GM23338 (cell line): ENCODE measurements at regions not wholly inside any gene's neighbourhood (a gene's known extent, or its start where the extent isn't known, plus 50 kb on each side); places are given as distances from the start of the nearest gene placed in this dataset.

Source experiments
- ATAC-seq: fragments of 200-7000 bp; cut with Tn5 transposase; 3 replicates; pipeline ENCODE4 v1.9.1; 2020
- DNase-seq: peaks from one replicate; pipeline ENCODE4 v3.0.0-alpha.2; 2015; ENCODE audit warnings: low spot score
- H2AFZ ChIP-seq: fragments of 200-600 bp; sonication (generic); 2 replicates; pipeline ENCODE4 v1.8.0; 2016; ENCODE audit warnings: antibody characterized with exemption, mild to moderate bottlenecking, moderate library complexity
- H3F3A ChIP-seq: fragments of 200-600 bp; sonication (generic); replicated peaks from 2 replicates; pipeline ENCODE4 v1.8.0; 2017; ENCODE audit warnings: antibody characterized with exemption, mixed run types, low read depth
- H3K27ac ChIP-seq: fragments of 200-600 bp; sonication (generic); 2 replicates; pipeline ENCODE4 v1.6.1; 2016; ENCODE audit warnings: low read depth
- H3K27me3 ChIP-seq: fragments of 200-600 bp; sonication (generic); 2 replicates; pipeline ENCODE4 v1.8.0; 2016; ENCODE audit warnings: mild to moderate bottlenecking, mixed run types, moderate library complexity; ENCODE audit not compliant: insufficient read depth
- H3K36me3 ChIP-seq: fragments of 200-600 bp; sonication (generic); 2 replicates; pipeline ENCODE4 v1.8.0; 2016; ENCODE audit warnings: mild to moderate bottlenecking; ENCODE audit not compliant: insufficient read depth
- H3K4me1 ChIP-seq: fragments of 200-600 bp; sonication (generic); 2 replicates; pipeline ENCODE4 v1.8.0; 2016; ENCODE audit warnings: mild to moderate bottlenecking, moderate library complexity; ENCODE audit not compliant: insufficient read depth
- H3K4me2 ChIP-seq: fragments of 200-600 bp; sonication (generic); 2 replicates; pipeline ENCODE4 v1.7.1; 2017; ENCODE audit warnings: mixed run types
- H3K4me3 ChIP-seq: fragments of 200-600 bp; sonication (generic); 2 replicates; pipeline ENCODE4 v1.6.1; 2016; ENCODE audit warnings: mixed run types
- H3K79me2 ChIP-seq: fragments of 200-600 bp; sonication (generic); replicated peaks from 2 replicates; pipeline ENCODE4 v1.8.0; 2017; ENCODE audit warnings: mild to moderate bottlenecking; ENCODE audit not compliant: insufficient read depth
- H3K9me2 ChIP-seq: fragments of 200-600 bp; sonication (generic); 2 replicates; pipeline ENCODE4 v1.8.0; 2017; ENCODE audit not compliant: insufficient read depth
- H4K20me1 ChIP-seq: fragments of 200-600 bp; sonication (generic); replicated peaks from 2 replicates; pipeline ENCODE4 v1.8.0; 2017; ENCODE audit warnings: mild to moderate bottlenecking; ENCODE audit not compliant: insufficient read depth
- H3K27ac Mint-ChIP-seq: 2 replicates; pipeline ENCODE4 v1.8.0; 2020; ENCODE audit warnings: inconsistent platforms, mild to moderate bottlenecking, moderate library complexity, mixed read lengths
- H3K27me3 Mint-ChIP-seq: 3 replicates; pipeline ENCODE4 v1.8.0; 2022; ENCODE audit warnings: low read depth, mild to moderate bottlenecking, moderate library complexity, mixed read lengths, inconsistent platforms; ENCODE audit not compliant: insufficient read depth, poor library complexity
- H3K36me3 Mint-ChIP-seq: 3 replicates; pipeline ENCODE4 v1.8.0; 2021; ENCODE audit warnings: low read depth, mild to moderate bottlenecking, inconsistent platforms, moderate library complexity, mixed read lengths
- H3K4me1 Mint-ChIP-seq: 3 replicates; pipeline ENCODE4 v1.8.0; 2020; ENCODE audit warnings: mild to moderate bottlenecking, inconsistent platforms, mixed read lengths
- H3K4me3 Mint-ChIP-seq: 3 replicates; pipeline ENCODE4 v1.8.0; 2021; ENCODE audit warnings: moderate library complexity, mild to moderate bottlenecking, inconsistent platforms, mixed read lengths
- H3K9me3 Mint-ChIP-seq: 3 replicates; pipeline ENCODE4 v1.8.0; 2020; ENCODE audit warnings: moderate library complexity, mild to moderate bottlenecking, inconsistent platforms, mixed read lengths
- CREB1 ChIP-seq: fragments of 250-450 bp; sonication (Bioruptor Pico); IDR thresholded peaks from 2 replicates; pipeline ENCODE4 v1.5.0; 2020; ENCODE audit warnings: low read depth, mild to moderate bottlenecking, moderate library complexity
- CTCF ChIP-seq, 2 experiments: fragments of 200-600 bp in 1 of 2; sonication (generic) in 1 of 2; conservative IDR thresholded peaks; 2 replicates each; pipeline versions ENCODE4 v1.5.1 to v1.6.1; 2016 to 2017; ENCODE audit warnings: antibody characterized with exemption in 2 of 2, low read depth in 2 of 2, mild to moderate bottlenecking in 2 of 2, moderate library complexity in 1 of 2
- EZH2phosphoT487 ChIP-seq: fragments of 200-600 bp; sonication (generic); IDR thresholded peaks from one replicate; pipeline ENCODE4 v1.8.1; 2018; ENCODE audit warnings: antibody characterized with exemption; ENCODE audit not compliant: unreplicated experiment
- ZNF114 ChIP-seq: fragments of 250-450 bp; sonication (Bioruptor Pico); IDR thresholded peaks from 2 replicates; pipeline ENCODE4 v1.5.0; 2020; ENCODE audit warnings: mild to moderate bottlenecking, moderate library complexity
- TF ChIP-seq, protein P1 (sequence below): fragments of 250-450 bp; sonication (Bioruptor Pico); IDR thresholded peaks from 2 replicates; pipeline ENCODE4 v1.5.0; 2020; ENCODE audit warnings: mild to moderate bottlenecking, moderate library complexity

- Histone ChIP-seq H2AFZ (peak overlapping the region; percentile 60; the same call in 1 of the 2 replicates), H3K9me2 (peaks cover 6% of the 10 kb centered on the region; the same call in 1 of the 2 replicates), H3K27me3 (no peaks in the 10 kb centered on the region), H3K4me1 (no peaks in the 10 kb centered on the region), H3K4me2 (no peak overlapping the region), H3K79me2 (no peaks in the 10 kb centered on the region), H3F3A (no peaks in the 10 kb centered on the region), H3K36me3 (no peaks in the 10 kb centered on the region), H3K27ac (no peak overlapping the region), H3K4me3 (no peak overlapping the region), H4K20me1 (no peaks in the 10 kb centered on the region)
- DNase-seq (no peak), ATAC-seq (no peak)
- Mint-ChIP-seq H3K4me1 (peaks cover 3% of the 10 kb centered on the region; the same call in 1 of the 3 replicates), H3K27me3 (no peaks in the 10 kb centered on the region), H3K4me3 (no peak overlapping the region), H3K27ac (no peak overlapping the region), H3K9me3 (no peaks in the 10 kb centered on the region), H3K36me3 (no peaks in the 10 kb centered on the region)
- no peak for TF ChIP-seq CTCF (conservative IDR thresholded peaks at IDR 0.05; ENCODE audit: low read depth in 2 of 2)
- no peak for TF ChIP-seq EZH2phosphoT487
- TF ChIP-seq, protein P1, sequence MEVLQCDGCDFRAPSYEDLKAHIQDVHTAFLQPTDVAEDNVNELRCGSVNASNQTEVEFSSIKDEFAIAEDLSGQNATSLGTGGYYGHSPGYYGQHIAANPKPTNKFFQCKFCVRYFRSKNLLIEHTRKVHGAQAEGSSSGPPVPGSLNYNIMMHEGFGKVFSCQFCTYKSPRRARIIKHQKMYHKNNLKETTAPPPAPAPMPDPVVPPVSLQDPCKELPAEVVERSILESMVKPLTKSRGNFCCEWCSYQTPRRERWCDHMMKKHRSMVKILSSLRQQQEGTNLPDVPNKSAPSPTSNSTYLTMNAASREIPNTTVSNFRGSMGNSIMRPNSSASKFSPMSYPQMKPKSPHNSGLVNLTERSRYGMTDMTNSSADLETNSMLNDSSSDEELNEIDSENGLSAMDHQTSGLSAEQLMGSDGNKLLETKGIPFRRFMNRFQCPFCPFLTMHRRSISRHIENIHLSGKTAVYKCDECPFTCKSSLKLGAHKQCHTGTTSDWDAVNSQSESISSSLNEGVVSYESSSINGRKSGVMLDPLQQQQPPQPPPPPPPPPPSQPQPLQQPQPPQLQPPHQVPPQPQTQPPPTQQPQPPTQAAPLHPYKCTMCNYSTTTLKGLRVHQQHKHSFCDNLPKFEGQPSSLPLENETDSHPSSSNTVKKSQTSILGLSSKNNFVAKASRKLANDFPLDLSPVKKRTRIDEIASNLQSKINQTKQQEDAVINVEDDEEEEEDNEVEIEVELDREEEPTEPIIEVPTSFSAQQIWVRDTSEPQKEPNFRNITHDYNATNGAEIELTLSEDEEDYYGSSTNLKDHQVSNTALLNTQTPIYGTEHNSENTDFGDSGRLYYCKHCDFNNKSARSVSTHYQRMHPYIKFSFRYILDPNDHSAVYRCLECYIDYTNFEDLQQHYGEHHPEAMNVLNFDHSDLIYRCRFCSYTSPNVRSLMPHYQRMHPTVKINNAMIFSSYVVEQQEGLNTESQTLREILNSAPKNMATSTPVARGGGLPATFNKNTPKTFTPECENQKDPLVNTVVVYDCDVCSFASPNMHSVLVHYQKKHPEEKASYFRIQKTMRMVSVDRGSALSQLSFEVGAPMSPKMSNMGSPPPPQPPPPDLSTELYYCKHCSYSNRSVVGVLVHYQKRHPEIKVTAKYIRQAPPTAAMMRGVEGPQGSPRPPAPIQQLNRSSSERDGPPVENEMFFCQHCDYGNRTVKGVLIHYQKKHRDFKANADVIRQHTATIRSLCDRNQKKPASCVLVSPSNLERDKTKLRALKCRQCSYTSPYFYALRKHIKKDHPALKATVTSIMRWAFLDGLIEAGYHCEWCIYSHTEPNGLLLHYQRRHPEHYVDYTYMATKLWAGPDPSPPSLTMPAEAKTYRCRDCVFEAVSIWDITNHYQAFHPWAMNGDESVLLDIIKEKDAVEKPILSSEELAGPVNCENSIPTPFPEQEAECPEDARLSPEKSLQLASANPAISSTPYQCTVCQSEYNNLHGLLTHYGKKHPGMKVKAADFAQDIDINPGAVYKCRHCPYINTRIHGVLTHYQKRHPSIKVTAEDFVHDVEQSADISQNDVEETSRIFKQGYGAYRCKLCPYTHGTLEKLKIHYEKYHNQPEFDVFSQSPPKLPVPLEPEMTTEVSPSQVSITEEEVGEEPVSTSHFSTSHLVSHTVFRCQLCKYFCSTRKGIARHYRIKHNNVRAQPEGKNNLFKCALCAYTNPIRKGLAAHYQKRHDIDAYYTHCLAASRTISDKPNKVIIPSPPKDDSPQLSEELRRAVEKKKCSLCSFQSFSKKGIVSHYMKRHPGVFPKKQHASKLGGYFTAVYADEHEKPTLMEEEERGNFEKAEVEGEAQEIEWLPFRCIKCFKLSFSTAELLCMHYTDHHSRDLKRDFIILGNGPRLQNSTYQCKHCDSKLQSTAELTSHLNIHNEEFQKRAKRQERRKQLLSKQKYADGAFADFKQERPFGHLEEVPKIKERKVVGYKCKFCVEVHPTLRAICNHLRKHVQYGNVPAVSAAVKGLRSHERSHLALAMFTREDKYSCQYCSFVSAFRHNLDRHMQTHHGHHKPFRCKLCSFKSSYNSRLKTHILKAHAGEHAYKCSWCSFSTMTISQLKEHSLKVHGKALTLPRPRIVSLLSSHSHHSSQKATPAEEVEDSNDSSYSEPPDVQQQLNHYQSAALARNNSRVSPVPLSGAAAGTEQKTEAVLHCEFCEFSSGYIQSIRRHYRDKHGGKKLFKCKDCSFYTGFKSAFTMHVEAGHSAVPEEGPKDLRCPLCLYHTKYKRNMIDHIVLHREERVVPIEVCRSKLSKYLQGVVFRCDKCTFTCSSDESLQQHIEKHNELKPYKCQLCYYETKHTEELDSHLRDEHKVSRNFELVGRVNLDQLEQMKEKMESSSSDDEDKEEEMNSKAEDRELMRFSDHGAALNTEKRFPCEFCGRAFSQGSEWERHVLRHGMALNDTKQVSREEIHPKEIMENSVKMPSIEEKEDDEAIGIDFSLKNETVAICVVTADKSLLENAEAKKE (CRISPR knock-in tag) = no peak
- TF ChIP-seq CREB1 (CRISPR knock-in tag) = no peak
- TF ChIP-seq ZNF114 (CRISPR knock-in tag) = no peak
Measured at GRCh38 chr4:19024047-19024446, 1002.5 kb upstream of the LCORL start.
